WERI-Rb-1 (cell line): ENCODE measurements at regions not wholly inside any gene's neighbourhood (a gene's known extent, or its start where the extent isn't known, plus 50 kb on each side); places are given as distances from the start of the nearest gene placed in this dataset.
A peak's percentile ranks its signal among the peaks of the same experiment; 100 is the strongest.

Experiments used
- DNase-seq: peaks from one replicate; pipeline ENCODE4 v3.0.0-alpha.2; 2020
- H3K27ac ChIP-seq: fragments of 250-450 bp; sonication (Bioruptor Pico); 2 replicates; pipeline ENCODE4 v1.5.1; 2020; ENCODE audit warnings: mild to moderate bottlenecking, moderate library complexity
- H3K27me3 ChIP-seq: fragments of 250-450 bp; sonication (Bioruptor Pico); 2 replicates; pipeline ENCODE4 v1.5.1; 2021; ENCODE audit warnings: mild to moderate bottlenecking, low read depth, moderate library complexity; ENCODE audit not compliant: insufficient read depth, severe bottlenecking
- H3K36me3 ChIP-seq: fragments of 250-450 bp; sonication (Bioruptor Pico); 2 replicates; pipeline ENCODE4 v1.5.1; 2020; ENCODE audit warnings: mild to moderate bottlenecking, moderate library complexity
- H3K4me3 ChIP-seq: 2 replicates; pipeline ENCODE4 v1.5.1; 2011; ENCODE audit warnings: low read depth, mild to moderate bottlenecking, control low read depth, low read length
- H3K9me3 ChIP-seq: fragments of 250-450 bp; sonication (Bioruptor Pico); 2 replicates; pipeline ENCODE4 v1.5.1; 2021; ENCODE audit warnings: mild to moderate bottlenecking, moderate library complexity; ENCODE audit not compliant: severe bottlenecking
- CTCF ChIP-seq: IDR thresholded peaks from 2 replicates; pipeline ENCODE4 v1.5.1; 2011; ENCODE audit warnings: low read depth, mild to moderate bottlenecking, control low read depth, inconsistent platforms, low read length

- H3K4me3 ChIP-seq: no peak overlapping the region
- DNase-seq: peak; percentile 2
- H3K27me3 ChIP-seq: no peaks in the 10 kb centered on the region
- H3K36me3 ChIP-seq: no peaks in the 10 kb centered on the region
- TF ChIP-seq CTCF: no peak
- H3K9me3 ChIP-seq: no peaks in the 10 kb centered on the region
- H3K27ac ChIP-seq: no peak overlapping the region
Measured at GRCh38 chr5:135242866-135243555, 156.0 kb downstream of the MACROH2A1 start.

GRCh38 chr5:135242021-135242865 lies 156.8 kb downstream of the MACROH2A1 start:
- peak; percentile 2 for DNase-seq
- TF ChIP-seq CTCF: no peak
- H3K27ac ChIP-seq: no peak overlapping the region

GRCh38 chr5:135241536-135241935 lies 157.5 kb downstream of the MACROH2A1 start:
- H3K27me3 ChIP-seq: no peaks in the 10 kb centered on the region
- no peak overlapping the region for H3K27ac ChIP-seq
- no peak overlapping the region for H3K4me3 ChIP-seq
- no peaks in the 10 kb centered on the region for H3K9me3 ChIP-seq
- TF ChIP-seq CTCF: no peak
- no peaks in the 10 kb centered on the region for H3K36me3 ChIP-seq
- peak; percentile 4 for DNase-seq

More at GRCh38 chr5:135242021-135242865, 156.8 kb downstream of the MACROH2A1 start:
- H3K4me3 ChIP-seq: no peak overlapping the region
- no peaks in the 10 kb centered on the region for H3K36me3 ChIP-seq
- H3K9me3 ChIP-seq: no peaks in the 10 kb centered on the region
- H3K27me3 ChIP-seq: no peaks in the 10 kb centered on the region

GRCh38 chr5:135240781-135241360 lies 158.2 kb downstream of the MACROH2A1 start:
- DNase-seq: peak; percentile 2
- H3K36me3 ChIP-seq: no peaks in the 10 kb centered on the region
- no peaks in the 10 kb centered on the region for H3K9me3 ChIP-seq
- no peaks in the 10 kb centered on the region for H3K27me3 ChIP-seq
- no peak overlapping the region for H3K4me3 ChIP-seq
- TF ChIP-seq CTCF: no peak
- H3K27ac ChIP-seq: no peak overlapping the region

GRCh38 chr5:135240283-135240633 lies 158.8 kb downstream of the MACROH2A1 start:
- H3K4me3 ChIP-seq: no peak overlapping the region
- no peak overlapping the region for H3K27ac ChIP-seq
- no peaks in the 10 kb centered on the region for H3K27me3 ChIP-seq
- no peaks in the 10 kb centered on the region for H3K36me3 ChIP-seq
- DNase-seq: peak; percentile 5
- H3K9me3 ChIP-seq: no peaks in the 10 kb centered on the region
- TF ChIP-seq CTCF: no peak
